Smooth muscle cell of the brain vasculature (primary cell): ENCODE measurements at regions not wholly inside any gene's neighbourhood (a gene's known extent, or its start where the extent isn't known, plus 50 kb on each side); places are given as distances from the start of the nearest gene placed in this dataset.
"Not testable (repeated sequence)": the region's sequence is repeated elsewhere in the genome, so short reads cannot be mapped to it uniquely, and the experiment has no call there.

Experiments
- DNase-seq: peaks from one replicate; pipeline ENCODE4 v3.0.0-alpha.2; 2012; ENCODE audit warnings: low read depth, low spot score

- DNase-seq: no peak
Measured at GRCh38 chr13:88384542-88384941, 713.4 kb downstream of the SLITRK5 start.

- DNase-seq: no peak
Measured at GRCh38 chr13:88395804-88396203, 724.6 kb downstream of the SLITRK5 start.

GRCh38 chr13:88411696-88412095 is 740.5 kb downstream of the SLITRK5 start:
- DNase-seq: no peak

DNA sequence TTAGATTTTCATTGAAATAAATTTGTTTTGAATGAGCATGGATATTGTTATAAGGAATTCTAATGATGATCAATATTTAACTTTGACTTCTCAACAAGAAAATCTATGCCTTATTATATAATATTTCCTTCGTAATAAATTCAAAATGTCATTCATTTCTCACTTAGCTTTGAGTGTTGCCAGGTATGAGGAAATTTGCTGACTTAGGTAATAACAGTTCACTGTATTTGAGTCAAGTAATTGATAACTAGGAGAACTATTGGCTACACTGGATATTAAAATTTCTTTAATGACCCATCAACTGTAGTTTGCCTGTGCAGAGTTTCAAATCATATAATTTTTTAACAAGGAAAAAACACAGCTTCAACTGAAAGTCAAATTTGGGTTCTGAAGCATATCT is 746.6 kb downstream of the SLITRK5 start:
- DNase-seq: no peak

DNA sequence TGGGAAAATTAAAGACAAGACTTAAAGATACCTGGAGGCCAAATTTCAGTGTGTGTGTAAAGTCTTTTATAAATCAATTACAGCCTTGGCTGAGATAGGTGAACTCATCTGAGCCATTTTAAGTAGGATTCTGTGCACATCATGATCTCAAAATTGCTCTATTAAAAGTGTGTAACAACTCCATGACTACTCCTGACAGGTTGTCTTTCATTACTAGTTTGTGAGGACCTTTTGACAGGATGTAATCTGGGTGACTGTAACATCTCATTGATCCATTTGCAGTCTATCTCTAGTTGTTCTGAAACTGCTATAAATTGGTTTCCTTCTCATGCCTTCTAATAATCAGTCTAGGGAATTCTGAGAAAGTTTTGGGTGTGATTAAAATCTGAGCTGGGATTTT is 753.3 kb downstream of the SLITRK5 start:
- no peak for DNase-seq

DNA sequence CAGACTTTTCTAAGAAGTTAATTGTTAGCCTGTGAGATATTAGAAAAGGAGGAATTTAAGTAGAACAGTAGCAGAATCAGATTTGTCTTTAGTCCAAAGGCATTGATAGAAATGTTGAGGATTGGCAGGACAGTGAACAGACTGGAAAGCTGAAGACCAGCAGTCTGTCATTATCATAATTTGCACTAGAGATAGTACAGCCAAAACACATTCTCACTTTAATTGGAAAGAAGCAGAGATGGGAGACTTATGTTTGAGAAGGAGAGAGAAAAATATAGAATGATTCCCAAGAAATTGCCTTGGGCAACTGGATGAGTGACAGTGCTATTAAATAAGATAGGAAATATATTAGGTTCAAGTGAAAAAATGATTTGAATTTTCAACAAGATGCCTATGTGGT is 755.5 kb downstream of the SLITRK5 start:
- DNase-seq: no peak

GRCh38 chr13:88429862-88430261 is 758.7 kb downstream of the SLITRK5 start:
- DNase-seq: no peak

- DNase-seq: no peak
Measured at GRCh38 chr13:88434953-88435352, 763.8 kb downstream of the SLITRK5 start.

GRCh38 chr13:88436974-88437373 is 765.8 kb downstream of the SLITRK5 start:
- DNase-seq: no peak

DNA sequence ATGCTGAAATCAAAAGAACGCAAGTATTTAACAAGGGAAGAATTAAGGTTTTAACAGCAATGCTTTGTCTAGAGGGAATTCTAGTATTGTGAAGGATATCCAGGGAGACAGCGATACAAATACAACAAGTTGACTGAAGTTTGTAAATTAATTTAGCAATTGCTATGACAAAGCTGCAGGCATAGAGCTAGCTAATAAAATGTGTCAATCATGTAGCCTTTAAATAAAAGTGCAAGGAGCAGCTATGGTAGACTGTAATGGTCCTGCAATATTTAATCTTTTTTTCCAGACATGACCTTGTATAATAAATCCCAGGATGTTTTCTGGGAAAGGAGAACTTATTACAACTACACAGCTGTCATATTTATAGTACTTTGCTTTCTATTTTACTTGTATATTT is 779.3 kb downstream of the SLITRK5 start:
- no peak for DNase-seq

DNA sequence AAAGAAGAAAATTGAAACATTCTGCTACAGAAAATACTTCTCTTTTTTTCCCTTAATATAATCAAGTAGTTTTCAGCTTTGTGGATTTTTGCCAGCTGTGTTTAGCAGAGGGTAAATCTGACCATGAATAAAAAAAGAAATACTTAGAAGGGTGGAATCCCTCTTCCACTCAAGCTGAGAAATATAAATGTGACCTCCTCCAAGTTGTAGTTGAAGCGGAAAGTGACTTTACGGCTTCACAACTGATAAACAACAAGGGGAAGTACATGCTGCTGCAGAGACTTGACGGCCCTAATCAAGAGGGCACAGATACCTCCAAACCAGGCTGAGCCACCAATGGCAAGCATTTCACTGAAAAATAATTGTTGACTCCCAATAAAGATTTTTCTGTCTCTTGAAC is 785.0 kb downstream of the SLITRK5 start:
- no peak for DNase-seq

DNA sequence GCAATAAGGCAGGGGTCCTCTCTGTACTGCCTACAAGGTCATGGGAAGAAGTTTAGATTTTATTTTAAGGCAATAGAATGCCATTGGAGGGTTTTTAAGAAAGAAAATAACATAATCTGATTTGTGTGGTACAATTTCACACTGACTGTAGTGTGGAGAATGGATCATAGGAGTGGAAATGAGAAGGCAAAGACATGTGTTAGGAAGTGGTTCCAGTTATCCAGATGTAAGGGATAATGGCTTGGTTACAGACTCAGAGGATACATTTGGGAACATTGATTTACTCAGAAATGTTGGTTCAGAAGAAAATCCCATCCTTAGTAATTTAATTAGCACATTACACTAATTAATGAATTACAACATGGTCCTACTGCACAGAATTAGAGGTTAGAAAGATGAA is 788.2 kb downstream of the SLITRK5 start:
- DNase-seq: no peak

DNA sequence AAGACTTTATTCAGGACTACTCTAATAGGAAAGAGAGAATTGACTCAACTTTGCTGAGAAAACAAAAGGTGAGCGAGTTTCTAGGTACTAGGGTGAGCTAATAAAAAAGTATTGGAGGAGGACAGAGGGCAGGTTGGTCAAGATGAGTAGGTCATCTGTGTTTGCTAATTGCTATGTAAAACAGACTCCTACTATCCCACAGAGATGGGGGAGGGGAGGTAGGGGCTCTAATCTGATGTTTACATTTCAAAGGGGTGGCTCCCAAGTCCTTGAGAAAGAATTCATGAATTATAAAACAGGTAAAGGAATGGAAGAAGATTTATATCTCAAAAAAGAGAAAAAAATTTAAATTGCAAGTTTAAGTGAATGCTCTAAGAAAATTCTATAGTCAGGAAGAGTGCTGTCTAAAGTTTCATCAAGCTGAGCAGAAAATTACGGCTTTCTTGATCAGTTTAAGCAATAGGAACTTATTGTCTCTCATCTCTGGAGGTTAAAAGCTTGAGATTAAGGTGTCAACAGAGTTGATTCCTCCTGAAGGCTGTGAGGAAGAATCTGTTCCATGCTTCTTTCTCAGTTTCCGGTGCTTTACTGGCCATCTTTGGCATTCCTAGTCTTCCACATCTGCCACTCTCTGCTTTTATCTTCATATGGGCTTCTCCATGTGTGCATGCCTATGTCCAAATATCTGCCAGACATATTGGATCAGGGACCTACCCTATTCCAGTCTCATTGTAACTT is 790.3 kb downstream of the SLITRK5 start:
- no peak for DNase-seq

DNA sequence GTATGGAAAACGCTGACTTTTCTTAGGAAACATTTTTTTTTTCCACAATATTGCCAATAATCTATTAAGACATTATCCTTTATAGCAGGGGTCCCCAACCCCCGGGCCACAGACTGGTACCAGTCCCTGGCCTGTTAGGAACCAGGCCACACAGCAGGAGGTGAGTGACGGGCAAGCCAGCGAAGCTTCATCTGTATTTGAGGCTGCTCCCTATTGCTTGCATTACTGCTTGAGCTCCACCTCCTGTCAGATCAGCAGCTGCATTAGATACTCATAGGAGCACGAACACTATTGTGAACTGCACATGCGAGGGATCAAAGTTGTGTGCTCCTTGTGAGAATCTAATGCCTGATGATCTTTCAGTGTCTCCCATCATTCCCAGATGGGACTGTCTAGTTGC is 793.7 kb downstream of the SLITRK5 start:
- DNase-seq: no peak

- no peak for DNase-seq
Measured at GRCh38 chr13:88472316-88472715, 801.1 kb downstream of the SLITRK5 start.

GRCh38 chr13:88483202-88483601 is 812.0 kb downstream of the SLITRK5 start:
- DNase-seq: no peak

DNA sequence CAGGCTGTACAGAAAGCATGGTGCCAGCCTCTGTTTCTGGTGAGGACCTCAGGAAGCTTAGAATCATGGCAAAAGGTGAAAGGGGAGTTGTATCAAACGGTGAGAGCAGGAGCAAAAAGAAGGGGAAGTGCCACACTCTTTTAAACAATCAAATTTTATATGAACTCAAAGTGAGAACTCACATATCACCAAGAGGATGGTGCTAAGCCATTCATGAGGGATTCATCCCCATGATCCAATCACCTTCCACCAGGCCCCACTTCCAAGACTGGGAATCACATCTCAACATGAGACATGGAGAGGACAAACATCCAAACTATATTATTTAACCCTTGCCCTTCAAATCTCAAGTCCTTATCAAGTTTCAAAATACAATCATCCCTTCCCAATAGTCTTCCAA is 836.7 kb downstream of the SLITRK5 start:
- DNase-seq: no peak

DNA sequence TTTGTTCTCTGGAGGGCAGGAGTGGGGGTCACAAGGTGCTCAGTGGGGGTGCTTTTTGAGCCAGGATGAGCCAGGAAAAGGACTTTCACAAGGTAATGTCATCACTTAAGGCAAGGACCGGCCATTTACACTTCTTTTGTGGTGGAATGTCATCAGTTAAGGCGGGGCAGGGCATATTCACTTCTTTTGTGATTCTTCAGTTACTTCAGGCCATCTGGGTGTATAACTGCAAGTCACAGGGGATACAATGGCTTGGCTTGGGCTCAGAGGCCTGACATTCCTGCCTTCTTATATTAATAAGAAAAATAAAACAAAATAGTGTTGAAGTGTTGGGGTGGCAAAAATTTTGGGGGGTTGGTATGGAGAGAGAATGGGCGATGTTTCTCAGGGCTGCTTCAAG is 841.8 kb downstream of the SLITRK5 start:
- DNase-seq: not testable (repeated sequence)

DNA sequence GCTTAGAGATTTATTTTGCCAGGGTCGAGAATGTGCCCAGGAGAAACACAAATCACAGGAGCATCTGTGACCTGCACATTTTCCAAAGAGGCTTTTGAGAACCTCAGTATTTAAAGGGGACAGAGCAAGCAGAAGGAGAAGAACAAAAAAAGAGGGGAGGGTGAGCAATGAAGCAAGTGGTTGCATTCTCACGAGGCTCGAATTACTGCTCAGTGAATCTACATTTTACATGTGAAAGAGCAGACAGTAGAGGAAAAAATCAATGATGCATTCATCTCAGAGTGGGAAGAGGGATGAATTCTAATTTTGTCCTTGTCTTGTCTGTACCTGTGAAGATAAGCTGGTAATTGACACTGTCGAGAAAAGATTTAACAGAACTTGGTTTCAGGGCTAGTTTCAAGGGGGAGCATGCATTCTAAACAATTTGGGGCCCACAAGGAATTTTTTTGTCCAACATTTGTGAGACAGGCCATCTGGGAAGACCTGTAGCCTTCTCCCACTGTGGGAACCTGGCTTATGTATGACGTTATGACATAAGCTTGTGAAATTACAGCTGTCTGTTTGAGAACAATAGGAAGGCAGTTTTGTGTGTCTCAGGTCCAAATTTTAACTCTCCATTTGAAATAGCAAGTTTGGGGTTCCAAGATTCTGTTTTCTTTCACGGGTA is 855.1 kb downstream of the SLITRK5 start:
- no peak for DNase-seq

GRCh38 chr13:88526853-88527215 is 855.7 kb downstream of the SLITRK5 start:
- DNase-seq: no peak

DNA sequence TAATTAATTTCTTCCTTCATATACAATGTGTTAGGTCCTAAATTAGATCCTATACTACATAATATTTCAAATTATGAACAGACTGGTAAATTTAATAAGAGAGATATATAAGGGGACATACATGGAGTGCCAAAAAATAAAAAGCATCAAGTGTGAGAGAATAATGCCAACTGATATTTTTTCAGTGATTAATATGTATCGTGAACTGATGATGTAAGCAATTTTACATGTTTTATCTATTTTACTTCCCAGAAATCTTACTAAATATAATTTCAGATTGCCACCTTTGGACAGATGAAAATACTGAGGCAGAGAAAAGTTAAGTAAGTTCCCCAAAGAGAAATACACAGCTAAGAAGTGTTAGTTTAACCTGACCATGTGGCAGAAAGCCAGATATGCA is 870.8 kb downstream of the SLITRK5 start:
- DNase-seq: no peak

GRCh38 chr13:88544836-88545235 is 873.7 kb downstream of the SLITRK5 start:
- no peak for DNase-seq

DNA sequence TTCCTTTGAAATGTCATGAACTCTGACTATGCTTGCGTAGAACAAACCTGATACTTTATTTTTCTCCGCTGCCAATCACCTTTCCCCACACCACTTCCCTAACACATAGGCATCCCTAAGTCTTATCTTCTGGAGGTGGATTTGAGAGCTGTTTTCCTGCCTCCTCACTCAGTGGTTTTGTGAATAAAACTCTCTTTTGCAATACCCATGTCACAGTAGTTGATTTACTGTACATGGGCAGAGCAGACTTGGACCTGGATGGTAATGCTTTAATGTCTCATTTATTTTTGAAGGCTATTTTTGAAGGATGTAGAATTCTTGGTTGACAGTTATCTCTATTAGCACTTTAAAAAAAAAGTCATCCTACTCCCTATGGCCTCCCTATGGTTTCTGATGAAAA is 881.8 kb downstream of the SLITRK5 start:
- DNase-seq: no peak

DNA sequence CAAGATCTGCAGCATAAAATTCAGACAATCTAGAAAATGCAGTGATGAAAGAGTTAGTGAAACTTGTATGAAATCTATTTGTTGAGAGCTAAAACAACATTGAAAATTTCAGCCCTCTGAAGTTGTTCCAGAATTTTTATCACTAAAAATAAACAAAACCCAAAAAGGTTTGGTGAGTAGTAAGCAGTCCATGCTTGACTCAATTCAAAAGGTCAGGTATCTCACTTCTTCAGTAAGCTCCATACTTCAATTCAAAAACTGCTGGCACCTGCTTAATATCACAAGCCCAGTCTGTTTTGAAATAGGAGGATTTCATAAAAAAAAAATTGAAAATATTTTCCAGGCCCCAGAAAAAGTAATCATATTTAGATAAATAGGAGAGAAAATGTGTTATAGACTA is 894.4 kb downstream of the SLITRK5 start:
- DNase-seq: no peak
